Myocyte (in vitro differentiated cells): ENCODE measurements at regions not wholly inside any gene's neighbourhood (a gene's known extent, or its start where the extent isn't known, plus 50 kb on each side); places are given as distances from the start of the nearest gene placed in this dataset.
A peak's percentile ranks its signal among the peaks of the same experiment; 100 is the strongest.

ENCODE experiments used
- DNase-seq: peaks from one replicate; pipeline ENCODE4 v3.0.0-alpha.2; 2012; ENCODE audit warnings: low read depth

GRCh38 chr6:113647143-113647889, 209.8 kb upstream of the MARCKS start:
- no peak for DNase-seq

GRCh38 chr6:113648698-113649097, 208.4 kb upstream of the MARCKS start:
- no peak for DNase-seq

GRCh38 chr6:113649276-113649675, 207.9 kb upstream of the MARCKS start:
- no peak for DNase-seq

- DNase-seq: no peak
Measured at GRCh38 chr6:113649880-113650609, 207.1 kb upstream of the MARCKS start.

GRCh38 chr6:113650610-113650979, 206.6 kb upstream of the MARCKS start:
- no peak for DNase-seq

GRCh38 chr6:113651120-113651519, 206.0 kb upstream of the MARCKS start:
- peak; percentile 93 for DNase-seq

- DNase-seq: no peak
Measured at GRCh38 chr6:113651920-113652319, 205.2 kb upstream of the MARCKS start.

GRCh38 chr6:113653275-113653674, 203.9 kb upstream of the MARCKS start:
- no peak for DNase-seq

GRCh38 chr6:113654396-113654795, 202.7 kb upstream of the MARCKS start:
- peak; percentile 87 for DNase-seq

- no peak for DNase-seq
Measured at GRCh38 chr6:113655761-113656160, 201.4 kb upstream of the MARCKS start.

GRCh38 chr6:113659762-113660404, 197.3 kb upstream of the MARCKS start:
- DNase-seq: no peak

- DNase-seq: no peak
Measured at GRCh38 chr6:113660819-113661218, 196.3 kb upstream of the MARCKS start.

- DNase-seq: no peak
Measured at GRCh38 chr6:113662093-113662665, 195.0 kb upstream of the MARCKS start.

GRCh38 chr6:113662688-113663333, 194.3 kb upstream of the MARCKS start:
- DNase-seq: no peak

- DNase-seq: no peak
Measured at GRCh38 chr6:113664909-113665308, 192.2 kb upstream of the MARCKS start.

- DNase-seq: no peak
Measured at GRCh38 chr6:113668641-113669408, 188.3 kb upstream of the MARCKS start.

- no peak for DNase-seq
Measured at GRCh38 chr6:113669606-113670005, 187.5 kb upstream of the MARCKS start.

- DNase-seq: no peak
Measured at GRCh38 chr6:113671421-113671820, 185.7 kb upstream of the MARCKS start.

- no peak for DNase-seq
Measured at GRCh38 chr6:113672491-113673149, 184.5 kb upstream of the MARCKS start.

- DNase-seq: no peak
Measured at GRCh38 chr6:113674075-113674474, 183.1 kb upstream of the MARCKS start.
